GM18505 (cell line): ENCODE measurements at regions not wholly inside any gene's neighbourhood (a gene's known extent, or its start where the extent isn't known, plus 50 kb on each side); places are given as distances from the start of the nearest gene placed in this dataset.
A peak's percentile ranks its signal among the peaks of the same experiment; 100 is the strongest.

ENCODE experiments used
- ATAC-seq: cut with Tn5 transposase; IDR thresholded peaks from one replicate; pipeline ENCODE4 v1.9.1; 2021; ENCODE audit not compliant: unreplicated experiment
- POLR2A ChIP-seq: IDR thresholded peaks from 4 replicates; pipeline ENCODE4 v1.6.1; 2011; ENCODE audit warnings: borderline replicate concordance; ENCODE audit not compliant: insufficient read depth, insufficient read length; ENCODE audit errors: extremely low read depth

DNA sequence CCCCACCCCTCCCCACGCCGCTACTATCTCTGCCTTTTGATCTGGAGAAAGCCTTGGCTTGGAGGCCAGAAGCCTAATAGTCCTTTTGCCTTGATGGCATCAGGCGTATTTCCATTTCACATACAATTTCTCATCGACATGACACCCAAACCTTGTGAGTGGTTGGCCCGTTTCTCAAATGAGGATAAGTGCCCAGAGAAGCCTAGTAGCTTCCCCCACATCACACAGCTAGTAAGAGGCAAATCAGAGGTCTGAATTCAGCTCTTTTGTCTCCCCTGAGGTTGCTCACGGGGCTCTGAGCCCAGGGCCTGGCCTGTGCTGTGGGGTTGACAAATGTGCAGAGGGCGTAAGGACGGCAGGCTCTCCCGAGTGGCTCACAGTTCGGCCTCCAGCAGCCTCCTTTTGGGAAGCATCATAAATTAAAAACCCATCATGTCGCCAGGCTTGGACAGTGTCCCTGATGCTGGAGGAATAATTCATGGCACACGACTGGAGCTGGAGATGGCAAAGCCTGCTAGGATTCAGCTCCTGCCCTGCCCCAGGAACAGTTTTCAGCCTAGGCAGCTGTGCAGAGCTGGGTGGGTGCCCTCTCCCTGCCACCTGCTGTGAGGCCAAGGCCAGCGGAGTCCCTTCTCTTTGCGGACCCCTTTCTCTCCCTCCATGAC lies 263.8 kb downstream of the NSG2 start:
- no peak for TF ChIP-seq POLR2A
- ATAC-seq = no peak

DNA sequence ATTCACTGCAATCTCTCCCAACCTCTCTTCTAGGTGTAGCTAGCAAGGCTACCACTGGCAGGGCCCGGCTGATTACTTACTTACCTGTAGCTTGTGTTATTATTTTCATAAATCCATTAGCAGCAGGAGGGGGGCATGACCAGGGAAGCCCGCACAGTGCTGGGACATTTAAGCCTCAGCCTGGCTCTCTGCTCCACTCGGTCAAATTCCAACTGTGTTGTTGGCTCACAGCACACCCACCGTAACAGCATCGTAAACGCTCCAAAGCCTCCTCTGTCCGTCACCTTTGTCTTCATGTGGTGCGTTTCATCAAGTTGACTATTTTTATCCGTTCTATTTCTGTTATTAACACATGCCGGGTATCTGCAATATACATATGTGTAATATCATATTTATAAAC lies 264.7 kb downstream of the NSG2 start:
- no peak for TF ChIP-seq POLR2A
- ATAC-seq = no peak

DNA sequence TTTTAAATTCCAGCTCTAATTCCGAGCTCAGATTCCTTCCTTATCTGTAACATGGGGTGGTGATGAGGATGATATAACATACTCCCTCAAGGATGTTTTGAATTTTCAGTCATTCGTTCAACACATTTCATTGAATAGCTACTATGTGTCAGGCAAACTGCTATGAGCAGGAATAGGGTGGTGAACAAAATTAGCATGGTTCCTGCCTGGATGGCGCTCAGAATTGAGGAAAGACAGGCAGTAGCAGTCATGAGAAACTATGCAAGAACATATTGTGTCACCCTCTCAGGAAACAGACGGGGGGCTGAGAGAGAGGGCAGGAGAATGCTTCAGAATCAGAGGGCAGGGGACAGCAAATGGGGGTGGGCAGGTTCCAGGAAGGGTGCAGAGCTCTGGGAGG lies 265.2 kb downstream of the NSG2 start:
- no peak for ATAC-seq
- no peak for TF ChIP-seq POLR2A

DNA sequence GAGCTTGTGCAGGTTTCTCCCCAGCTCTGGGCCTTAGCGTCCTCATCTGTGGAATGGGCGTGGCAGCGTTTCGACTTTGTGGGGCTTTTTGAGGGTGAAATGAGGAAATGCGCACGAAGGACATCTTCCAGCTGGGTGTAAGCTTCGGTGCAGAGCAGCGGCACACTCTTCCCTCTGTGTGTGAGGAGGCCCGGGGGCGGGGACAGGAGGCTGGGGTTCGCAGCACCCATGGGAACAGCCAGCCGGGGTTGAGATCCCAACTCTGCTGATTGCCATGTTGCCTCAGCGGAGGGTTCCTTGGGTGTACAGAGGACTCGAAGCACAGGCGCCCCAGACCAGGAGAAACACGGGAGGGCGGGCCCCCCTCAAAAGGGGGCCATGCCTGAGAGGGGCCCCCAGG lies 265.6 kb downstream of the NSG2 start:
- no peak for ATAC-seq
- no peak for TF ChIP-seq POLR2A

DNA sequence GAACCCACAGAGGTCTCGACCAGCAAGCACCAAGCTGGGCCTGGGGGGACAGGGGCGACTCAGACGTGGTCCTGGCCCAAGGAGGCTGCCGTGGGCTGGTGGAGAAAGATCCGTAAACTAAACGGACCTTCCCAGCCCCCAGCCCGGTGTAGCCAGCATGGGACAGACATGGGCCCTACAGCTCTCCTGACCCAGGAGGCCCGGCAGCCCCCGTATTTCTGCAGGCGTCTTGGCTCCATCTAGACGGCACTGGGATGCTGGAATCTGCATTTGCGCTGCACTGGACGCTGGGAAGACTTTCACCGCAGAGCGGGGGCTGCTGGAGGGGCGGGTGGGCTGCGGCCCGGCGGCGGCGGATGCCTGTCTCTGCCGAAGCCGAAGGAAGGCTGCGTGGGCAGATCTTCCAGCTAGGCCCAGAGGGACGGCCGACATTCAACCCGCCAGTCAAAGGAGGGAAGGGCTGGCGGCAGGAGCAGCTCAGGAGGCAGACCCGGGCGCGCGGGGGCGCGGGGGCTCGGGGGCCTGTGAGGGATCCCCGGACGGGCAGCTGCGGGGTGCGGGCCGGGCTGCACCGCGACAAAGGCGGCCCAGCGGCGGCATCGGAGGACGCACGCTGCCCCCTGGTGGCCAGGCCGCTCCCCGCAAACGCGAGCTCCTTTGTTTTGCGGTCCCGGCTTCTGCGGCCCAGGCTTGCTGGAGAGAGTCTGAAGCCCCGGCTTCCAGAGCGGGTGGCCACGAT lies 266.2 kb downstream of the NSG2 start:
- peak; percentile 47 for ATAC-seq
- TF ChIP-seq POLR2A = no peak

DNA sequence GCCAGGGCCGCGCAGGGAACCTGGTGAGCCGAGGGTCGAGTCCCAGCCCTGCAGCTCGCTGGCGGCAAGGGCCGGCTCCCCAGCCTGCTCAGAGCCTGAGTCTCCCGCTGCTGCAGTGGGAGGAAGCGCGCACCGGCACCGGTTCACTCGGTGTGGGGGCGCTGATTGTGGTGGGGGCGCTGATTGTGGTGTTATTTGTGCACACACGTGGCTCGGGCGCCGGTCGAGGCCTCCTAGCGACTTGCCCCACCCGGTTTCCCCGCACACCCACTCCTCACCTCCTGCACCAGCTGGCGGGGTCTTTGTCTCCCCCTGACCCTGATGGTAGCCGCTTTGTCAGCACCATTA lies 266.7 kb downstream of the NSG2 start:
- ATAC-seq = no peak
- TF ChIP-seq POLR2A = no peak

DNA sequence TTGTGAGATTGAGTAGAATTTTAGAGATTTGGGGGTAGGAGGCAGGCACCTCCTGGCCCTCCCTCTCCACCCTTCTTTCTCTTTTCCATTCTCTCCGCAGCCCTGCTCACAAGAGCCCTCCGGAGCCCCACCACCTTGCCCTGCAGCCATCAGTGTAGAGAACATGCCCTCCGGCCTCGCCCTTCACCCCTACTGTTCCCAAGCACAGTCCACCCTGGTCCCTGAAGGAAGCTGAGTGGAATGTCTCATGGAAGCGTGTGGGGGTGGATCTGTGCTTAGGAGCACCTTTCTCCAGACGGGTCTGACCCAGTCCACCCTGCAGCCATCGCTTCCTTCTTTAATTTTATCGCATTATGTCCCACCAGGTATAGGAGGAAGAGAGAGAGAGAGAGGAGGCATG lies 267.1 kb downstream of the NSG2 start:
- no peak for TF ChIP-seq POLR2A
- no peak for ATAC-seq

DNA sequence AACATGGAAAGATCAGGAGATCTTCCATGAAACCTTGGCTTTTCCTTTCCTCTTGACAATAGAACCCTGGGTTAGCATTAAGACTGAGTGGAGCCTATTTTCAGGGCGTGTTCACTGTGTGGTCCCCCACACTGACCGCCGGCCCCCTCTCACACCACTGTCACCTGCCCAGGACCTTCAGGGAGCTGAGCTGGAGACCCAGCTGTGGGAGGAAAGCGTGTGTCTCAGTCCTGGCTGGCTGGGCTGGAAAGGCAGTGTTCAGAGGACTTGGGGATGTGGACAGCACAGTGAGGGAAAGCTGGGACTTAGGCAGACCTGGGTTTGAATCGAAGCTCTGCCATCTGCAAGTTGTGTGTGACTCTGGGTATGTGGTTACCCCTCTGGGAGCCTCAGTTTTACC lies 268.1 kb downstream of the NSG2 start:
- TF ChIP-seq POLR2A = no peak
- ATAC-seq = no peak

DNA sequence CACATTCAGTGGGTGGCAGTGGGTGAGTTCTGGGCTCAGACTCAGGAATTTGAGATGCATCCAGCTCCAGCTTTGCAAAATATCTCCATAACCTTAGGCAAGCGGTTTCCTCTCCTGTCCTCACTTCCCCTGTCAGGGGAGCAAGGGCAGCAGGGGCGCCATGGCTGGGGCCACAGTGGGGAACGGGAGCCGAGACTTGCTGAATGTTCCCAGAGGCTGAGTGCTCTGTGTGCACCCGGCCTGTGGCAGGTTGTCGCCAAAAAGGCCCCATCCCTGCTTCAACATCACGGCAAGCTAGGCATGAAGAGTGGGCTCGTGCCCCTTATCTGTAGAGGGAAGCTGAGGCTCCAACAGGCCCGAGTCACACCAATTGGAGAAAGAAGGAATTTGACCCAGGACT lies 268.8 kb downstream of the NSG2 start:
- TF ChIP-seq POLR2A = no peak
- ATAC-seq = no peak

DNA sequence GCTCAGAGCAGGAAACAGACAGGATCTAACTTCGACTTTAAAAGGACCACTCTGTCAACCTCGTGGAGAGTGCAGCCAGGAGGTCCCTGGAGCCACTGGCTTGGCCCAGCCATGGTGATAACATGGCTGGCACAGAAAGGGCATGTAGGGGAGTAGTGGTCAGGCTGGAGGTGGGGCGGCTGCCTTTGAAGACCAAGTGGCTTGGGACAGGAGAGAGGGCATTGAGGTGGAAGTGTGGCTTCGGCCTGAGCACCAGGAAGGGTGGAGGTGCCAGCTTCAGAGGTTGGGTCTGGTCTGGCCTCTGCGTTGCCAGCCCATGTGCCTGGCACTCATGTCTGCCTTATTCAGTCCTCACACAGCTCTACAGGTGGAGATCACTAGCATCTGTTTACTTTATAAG lies 270.0 kb downstream of the NSG2 start:
- TF ChIP-seq POLR2A = no peak
- no peak for ATAC-seq

DNA sequence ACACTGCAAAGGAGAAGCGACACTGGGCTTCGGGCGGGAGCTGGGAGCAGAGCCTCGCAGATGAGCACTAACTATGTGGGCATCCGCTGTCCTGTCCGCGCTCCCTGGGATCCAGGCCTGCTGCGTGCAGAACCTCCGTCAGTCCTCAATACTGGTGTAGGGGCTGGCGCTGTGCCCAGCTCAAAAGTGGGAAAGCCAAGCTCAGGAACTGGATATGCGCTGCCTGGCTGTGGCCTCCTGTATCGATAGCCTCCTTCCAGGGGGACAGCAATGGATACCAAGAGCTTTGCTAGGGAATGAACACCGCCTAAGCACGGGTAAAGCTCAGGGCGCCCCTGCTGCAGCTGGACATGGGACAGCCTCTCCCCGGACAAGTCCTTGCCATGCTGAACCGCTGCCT lies 270.4 kb downstream of the NSG2 start:
- no peak for TF ChIP-seq POLR2A
- no peak for ATAC-seq

DNA sequence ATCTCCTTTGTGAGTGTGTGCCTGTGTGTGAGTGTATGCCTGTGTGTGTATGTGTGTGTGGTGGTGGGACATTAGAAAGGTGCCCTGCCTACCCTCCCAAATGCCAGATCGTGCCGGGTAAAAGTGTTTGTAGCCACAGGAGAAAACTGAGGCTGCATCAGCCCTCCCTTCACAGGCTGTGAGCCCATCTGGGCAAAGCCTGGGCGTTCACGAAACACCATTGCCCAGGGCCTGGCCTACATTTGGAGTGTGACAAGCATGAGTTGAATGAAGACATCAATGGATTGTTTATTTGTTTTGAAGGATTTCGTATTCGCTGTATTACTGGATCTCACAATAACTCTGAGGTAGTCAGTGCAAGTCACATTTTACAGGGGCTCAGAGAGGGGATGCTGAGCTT lies 270.8 kb downstream of the NSG2 start:
- TF ChIP-seq POLR2A = no peak
- ATAC-seq = no peak

DNA sequence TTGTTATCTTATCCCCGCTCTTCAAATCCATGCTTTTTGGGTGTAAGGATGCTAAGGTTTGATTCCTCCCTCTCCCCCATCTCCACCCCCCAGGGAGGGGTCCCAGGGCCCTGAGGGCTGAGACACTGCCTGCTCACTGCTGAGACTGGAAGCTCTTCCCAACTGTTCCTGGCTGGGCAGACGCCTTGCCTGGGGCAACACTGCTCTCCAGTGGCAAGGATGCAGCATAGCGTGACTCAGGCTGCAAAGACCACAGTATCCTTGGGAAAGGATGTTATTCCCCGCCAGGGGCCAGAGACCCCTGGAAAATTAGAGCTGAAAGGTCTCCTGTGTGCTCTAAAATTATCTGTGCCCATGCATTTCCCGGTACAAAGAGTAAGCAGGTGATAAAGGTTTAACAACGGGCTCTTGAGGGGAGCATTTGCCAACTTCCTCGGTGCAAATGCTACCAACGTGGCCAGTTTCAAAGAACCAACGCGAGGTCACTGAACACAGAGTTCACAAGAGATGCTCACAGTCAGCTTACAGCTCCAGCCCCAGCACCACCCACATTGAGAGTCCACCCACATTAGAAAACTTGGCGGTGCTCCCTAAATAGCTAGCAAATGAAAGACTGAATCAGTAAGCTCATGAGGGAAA lies 271.9 kb downstream of the NSG2 start:
- no peak for ATAC-seq
- no peak for TF ChIP-seq POLR2A

DNA sequence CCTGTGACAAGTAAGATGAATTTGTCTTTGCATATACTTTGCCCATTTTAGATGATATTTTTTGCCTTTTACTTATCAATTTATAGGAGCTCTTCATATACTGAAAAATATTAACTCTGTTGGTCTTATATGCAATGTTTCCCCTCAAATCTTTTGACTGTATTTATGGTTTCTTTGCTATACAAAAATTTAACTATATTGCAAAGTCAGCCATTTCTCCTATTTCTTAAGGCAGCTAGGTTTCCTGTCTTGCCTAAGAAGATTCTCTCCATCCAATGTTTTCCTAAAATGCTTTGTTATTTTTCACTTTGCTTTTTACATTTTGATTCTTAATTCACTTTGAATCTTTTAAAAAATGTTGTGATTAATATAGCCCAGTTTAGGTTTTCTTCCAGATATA lies 273.1 kb downstream of the NSG2 start:
- no peak for TF ChIP-seq POLR2A
- no peak for ATAC-seq
